Vagina (tissue), 2 donors: ENCODE measurements at regions not wholly inside any gene's neighbourhood (a gene's known extent, or its start where the extent isn't known, plus 50 kb on each side); places are given as distances from the start of the nearest gene placed in this dataset.

Experiments used
- CTCF ChIP-seq, 3 experiments: fragments of 450-650 bp in 2 of 3; fragments of 200-600 bp in 1 of 3; sonication (generic) in 1 of 3; IDR thresholded peaks; one replicate each; pipeline ENCODE4 v1.5.1; 2017 to 2019; ENCODE audit warnings: antibody characterized with exemption in 3 of 3, mild to moderate bottlenecking in 2 of 3, moderate library complexity in 2 of 3
- POLR2A ChIP-seq, 2 donors: fragments of 450-650 bp; IDR thresholded peaks; one replicate each; pipeline ENCODE4 v1.6.1; 2017; ENCODE audit warnings: antibody characterized with exemption in 2 of 2, mild to moderate bottlenecking in 2 of 2, moderate library complexity in 2 of 2

DNA sequence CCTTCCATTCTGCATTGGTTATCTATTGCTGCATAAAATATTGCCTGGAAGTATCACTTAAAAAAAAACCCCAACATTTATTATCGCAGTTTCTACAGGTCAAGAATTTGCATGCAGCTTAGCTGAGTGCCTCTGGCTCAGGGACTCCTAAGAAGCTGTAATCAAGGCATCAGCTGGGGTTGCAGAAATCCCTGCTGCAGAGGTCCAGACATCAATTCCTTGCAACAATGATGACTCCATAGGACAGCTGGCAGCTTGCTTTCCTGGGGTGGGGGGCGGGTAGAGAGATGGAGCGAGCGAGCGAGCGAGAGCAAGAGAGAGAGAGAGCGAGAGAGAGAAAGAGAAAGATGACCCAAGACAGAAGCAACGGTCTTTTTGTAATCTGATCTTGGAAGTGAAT, 308.1 kb downstream of the HAPSTR1 start:
- TF ChIP-seq POLR2A (IDR thresholded peaks at IDR 0.05): no peak
- TF ChIP-seq CTCF (IDR thresholded peaks at IDR 0.05): no peak
